PC-9 (cell line): ENCODE measurements at regions not wholly inside any gene's neighbourhood (a gene's known extent, or its start where the extent isn't known, plus 50 kb on each side); places are given as distances from the start of the nearest gene placed in this dataset.
"Not testable (repeated sequence)": the region's sequence is repeated elsewhere in the genome, so short reads cannot be mapped to it uniquely, and the experiment has no call there.

Source experiments
- BruUV-seq: library from RNA; stranded (reverse); fragments of 400-500 nt; replicated peaks from 2 replicates; lab custom pipeline; 2021; lab: Mats Ljungman, UMichigan
- CTCF ChIA-PET: fragments of 300-600 bp; sonication (Branson Sonifier 250); formaldehyde crosslinking; loops from one replicate; lab custom pipeline; 2022; ENCODE audit warnings: antibody characterized with exemption; lab: Charles Lee
- POLR2A ChIA-PET: fragments of 300-600 bp; sonication (Branson Sonifier 250); formaldehyde crosslinking; loops from one replicate; lab custom pipeline; 2022; ENCODE audit warnings: antibody characterized with exemption; ENCODE audit not compliant: unreplicated experiment; lab: Charles Lee
- DNase-seq, 2 experiments: peaks; one replicate each; pipeline versions ENCODE4 v3.0.0 to v3.0.0-alpha.2; 2015 to 2022; ENCODE audit warnings: mixed read lengths in 1 of 2
- H2AFZ ChIP-seq: fragments of 200-600 bp; sonication (generic); 2 replicates; pipeline ENCODE4 v1.8.1; 2017; ENCODE audit warnings: antibody characterized with exemption
- H3F3A ChIP-seq: fragments of 200-600 bp; sonication (generic); 2 replicates; pipeline ENCODE4 v1.8.1; 2017; ENCODE audit warnings: antibody characterized with exemption, mild to moderate bottlenecking, low read depth; ENCODE audit not compliant: insufficient read depth
- H3K27ac ChIP-seq: fragments of 200-600 bp; sonication (generic); 2 replicates; pipeline ENCODE4 v1.6.1; 2016; ENCODE audit warnings: mixed run types
- H3K27me3 ChIP-seq: fragments of 200-600 bp; sonication (generic); 2 replicates; pipeline ENCODE4 v1.6.1; 2016; ENCODE audit warnings: low read depth, mixed run types; ENCODE audit not compliant: insufficient read depth
- H3K36me3 ChIP-seq: fragments of 200-600 bp; sonication (generic); 2 replicates; pipeline ENCODE4 v1.6.1; 2016; ENCODE audit warnings: low read depth, mixed run types
- H3K4me1 ChIP-seq: fragments of 200-600 bp; sonication (generic); replicated peaks from 2 replicates; pipeline ENCODE4 v1.6.1; 2016; ENCODE audit warnings: mixed run types; ENCODE audit not compliant: insufficient read depth
- H3K4me2 ChIP-seq: fragments of 200-600 bp; sonication (generic); 2 replicates; pipeline ENCODE4 v1.6.1; 2017; ENCODE audit warnings: mixed run types
- H3K4me3 ChIP-seq: fragments of 200-600 bp; sonication (generic); 2 replicates; pipeline ENCODE4 v1.6.1; 2016; ENCODE audit warnings: mixed run types
- H3K79me2 ChIP-seq: fragments of 200-600 bp; sonication (generic); 2 replicates; pipeline ENCODE4 v1.6.1; 2017; ENCODE audit warnings: low read depth, mixed run types
- H3K9me2 ChIP-seq: fragments of 200-600 bp; sonication (generic); 2 replicates; pipeline ENCODE4 v1.8.1; 2017; ENCODE audit warnings: mild to moderate bottlenecking; ENCODE audit not compliant: insufficient read depth
- H3K9me3 ChIP-seq: fragments of 200-600 bp; sonication (generic); 2 replicates; pipeline ENCODE4 v1.8.1; 2016; ENCODE audit warnings: low read depth; ENCODE audit not compliant: insufficient read depth
- H4K20me1 ChIP-seq: fragments of 200-600 bp; sonication (generic); 2 replicates; pipeline ENCODE4 v1.8.1; 2017; ENCODE audit not compliant: insufficient read depth
- EZH2 ChIP-seq: fragments of 200-600 bp; sonication (generic); IDR thresholded peaks from 2 replicates; pipeline ENCODE4 v1.8.0; 2017; ENCODE audit warnings: antibody characterized with exemption, low read depth
- intact Hi-C: fragments of 100-400 bp; cut with micrococcal nuclease; formaldehyde crosslinking; loops from one replicate; pipeline ENCODE4 v1.10.0; 2022; ENCODE audit not compliant: unreplicated experiment
- TF ChIP-seq, protein P1 (sequence below): fragments of 200-600 bp; sonication (generic); conservative IDR thresholded peaks from 2 replicates; pipeline ENCODE4 v1.6.1; 2017; ENCODE audit warnings: mixed run types, antibody characterized with exemption, mild to moderate bottlenecking, moderate library complexity

DNA sequence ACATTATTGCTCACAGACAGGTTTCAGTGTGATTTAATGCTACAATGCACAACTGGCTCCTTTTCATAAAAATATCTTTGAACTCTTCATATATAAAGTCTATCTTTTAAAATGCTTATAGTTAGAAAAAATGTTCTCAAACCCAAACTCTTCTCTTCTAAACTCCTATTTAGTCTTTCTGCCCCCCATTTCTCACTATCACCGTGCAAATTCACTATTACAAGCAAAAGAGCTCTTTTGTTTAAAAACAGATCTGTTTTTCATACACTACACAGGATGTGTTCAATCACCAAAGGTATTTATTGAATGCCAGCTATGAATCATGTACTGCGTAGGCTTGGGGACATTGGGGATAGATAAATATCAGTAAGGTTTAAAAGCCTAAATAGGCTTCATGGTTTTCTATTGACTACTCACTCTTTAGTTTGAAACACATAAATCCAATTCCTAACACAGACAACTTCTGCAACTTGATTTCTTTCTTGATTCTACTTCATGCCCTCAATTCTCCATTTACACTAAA, 692.3 kb downstream of the C12orf50 start:
- CTCF ChIA-PET, result no interaction called here
- intact Hi-C loops, result no loop called here

DNA sequence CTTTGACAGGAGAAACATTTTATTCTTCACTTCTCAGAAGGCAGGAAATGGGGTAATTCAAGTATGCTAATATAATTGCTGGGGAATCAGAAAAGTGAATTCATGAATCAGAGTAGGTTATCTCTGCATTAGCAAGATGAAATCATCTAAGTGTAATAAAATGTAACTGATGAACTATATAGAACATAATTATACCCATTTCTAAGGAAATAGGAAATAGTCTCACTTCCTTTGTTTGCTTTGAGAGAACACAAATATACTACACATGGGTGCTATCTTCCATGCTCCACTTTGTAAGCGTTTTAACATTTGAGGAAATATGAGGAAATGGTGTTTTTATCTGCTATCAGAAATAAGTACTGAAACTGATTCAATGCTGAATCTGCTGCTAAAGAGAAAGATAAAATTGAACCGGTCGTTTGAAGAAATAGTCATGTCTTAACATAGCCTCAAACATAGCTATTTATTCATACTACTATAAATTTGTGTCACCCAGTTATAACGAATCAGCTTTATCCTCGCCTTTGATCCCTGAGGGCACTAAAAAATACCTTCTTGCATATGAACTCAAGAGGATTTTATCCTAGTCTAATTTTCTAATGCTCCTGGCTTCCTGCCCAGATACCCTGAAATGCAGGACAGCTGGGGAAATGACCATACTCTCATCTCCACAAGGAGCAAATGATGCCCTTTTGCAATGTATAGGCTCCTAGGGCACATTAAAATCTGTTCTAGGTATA, 696.0 kb downstream of the C12orf50 start:
- BruUV-seq, result no TSS peak
- TF ChIP-seq, protein P1, sequence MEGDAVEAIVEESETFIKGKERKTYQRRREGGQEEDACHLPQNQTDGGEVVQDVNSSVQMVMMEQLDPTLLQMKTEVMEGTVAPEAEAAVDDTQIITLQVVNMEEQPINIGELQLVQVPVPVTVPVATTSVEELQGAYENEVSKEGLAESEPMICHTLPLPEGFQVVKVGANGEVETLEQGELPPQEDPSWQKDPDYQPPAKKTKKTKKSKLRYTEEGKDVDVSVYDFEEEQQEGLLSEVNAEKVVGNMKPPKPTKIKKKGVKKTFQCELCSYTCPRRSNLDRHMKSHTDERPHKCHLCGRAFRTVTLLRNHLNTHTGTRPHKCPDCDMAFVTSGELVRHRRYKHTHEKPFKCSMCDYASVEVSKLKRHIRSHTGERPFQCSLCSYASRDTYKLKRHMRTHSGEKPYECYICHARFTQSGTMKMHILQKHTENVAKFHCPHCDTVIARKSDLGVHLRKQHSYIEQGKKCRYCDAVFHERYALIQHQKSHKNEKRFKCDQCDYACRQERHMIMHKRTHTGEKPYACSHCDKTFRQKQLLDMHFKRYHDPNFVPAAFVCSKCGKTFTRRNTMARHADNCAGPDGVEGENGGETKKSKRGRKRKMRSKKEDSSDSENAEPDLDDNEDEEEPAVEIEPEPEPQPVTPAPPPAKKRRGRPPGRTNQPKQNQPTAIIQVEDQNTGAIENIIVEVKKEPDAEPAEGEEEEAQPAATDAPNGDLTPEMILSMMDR, result no peak
- TF ChIP-seq EZH2, result no peak

More for the DNA sequence above, 692.3 kb downstream of the C12orf50 start:
- H3K4me2 ChIP-seq, result no peak overlapping the region
- no peaks in the 10 kb centered on the region for H3K4me1 ChIP-seq
- no peak for DNase-seq
- H3K4me3 ChIP-seq, result no peak overlapping the region
- H3K27me3 ChIP-seq, result no peaks in the 10 kb centered on the region
- no peaks in the 10 kb centered on the region for H3K9me2 ChIP-seq
- no peaks in the 10 kb centered on the region for H3F3A ChIP-seq
- BruUV-seq, result no TSS peak
- TF ChIP-seq, protein P1, result no peak
- no peaks in the 10 kb centered on the region for H3K79me2 ChIP-seq
- no peaks in the 10 kb centered on the region for H3K36me3 ChIP-seq
- H3K27ac ChIP-seq, result no peak overlapping the region
- POLR2A ChIA-PET, result no interaction called here
- H2AFZ ChIP-seq, result no peak overlapping the region
- H3K9me3 ChIP-seq, result no peaks in the 10 kb centered on the region
- H4K20me1 ChIP-seq, result no peaks in the 10 kb centered on the region

GRCh38 chr12:87330071-87330555, 699.1 kb downstream of the C12orf50 start:
- H3K9me3 ChIP-seq, intact Hi-C loops, H3K36me3 ChIP-seq, H2AFZ ChIP-seq, H3K27me3 ChIP-seq, CTCF ChIA-PET, H3K9me2 ChIP-seq, H3K4me2 ChIP-seq, H3K4me3 ChIP-seq, BruUV-seq, H3F3A ChIP-seq, H4K20me1 ChIP-seq, POLR2A ChIA-PET, H3K79me2 ChIP-seq, H3K27ac ChIP-seq, H3K4me1 ChIP-seq, DNase-seq: not testable (repeated sequence)

More for the DNA sequence above, 696.0 kb downstream of the C12orf50 start:
- CTCF ChIA-PET, result no interaction called here
- Histone ChIP-seq H3K27ac (no peak overlapping the region), H3K4me2 (no peak overlapping the region), H3K4me3 (no peak overlapping the region), H3K79me2 (no peaks in the 10 kb centered on the region), H3K27me3 (no peaks in the 10 kb centered on the region), H3K9me3 (no peaks in the 10 kb centered on the region), H3K36me3 (no peaks in the 10 kb centered on the region), H3K4me1 (no peaks in the 10 kb centered on the region), H3F3A (no peaks in the 10 kb centered on the region), H4K20me1 (no peaks in the 10 kb centered on the region), H2AFZ (no peak overlapping the region), H3K9me2 (no peaks in the 10 kb centered on the region)
- intact Hi-C loops, result no loop called here
- POLR2A ChIA-PET, result interaction anchor here (0.6 kb wide), 1 partner anchor 418 kb away, joined by 3 read pairs; no protein-coding TSS in a partner anchor
- DNase-seq, result no peak
